ENCODE measurements at regions not wholly inside any gene's neighbourhood (a gene's known extent, or its start where the extent isn't known, plus 50 kb on each side); places are given as distances from the start of the nearest gene placed in this dataset.

- H3K4me2 ChIP-seq (ENCODE audit: low read length), result no peak overlapping the region
- TF ChIP-seq CTCF (IDR thresholded peaks at IDR 0.05; ENCODE audit: low read length) (no peak), EZH2 (IDR thresholded peaks at IDR 0.05; ENCODE audit: borderline replicate concordance, low read length) (no peak)
- H3K79me2 ChIP-seq (ENCODE audit: insufficient read depth, low read length), result no peaks in the 10 kb centered on the region
- H3K36me3 ChIP-seq (ENCODE audit: insufficient read depth, low read length), result no peaks in the 10 kb centered on the region
- no peak overlapping the region for H3K4me3 ChIP-seq (ENCODE audit: low read depth, low read length, poor library complexity, severe bottlenecking)
- no peaks in the 10 kb centered on the region for H3K9me3 ChIP-seq (ENCODE audit: low read length)
- H2AFZ ChIP-seq (ENCODE audit: low read length), result no peak overlapping the region
- no peaks in the 10 kb centered on the region for H3K4me1 ChIP-seq (ENCODE audit: insufficient read depth, low read length, severe bottlenecking)
- H4K20me1 ChIP-seq (ENCODE audit: insufficient read depth, low read length), result no peaks in the 10 kb centered on the region
- no peak overlapping the region for H3K9ac ChIP-seq (ENCODE audit: low read length)
- H3F3A ChIP-seq (ENCODE audit: insufficient read depth, low read length), result no peaks in the 10 kb centered on the region
- no peak overlapping the region for H3K27ac ChIP-seq (ENCODE audit: low read depth, low read length, poor library complexity, severe bottlenecking)
- no peaks in the 10 kb centered on the region for H3K9me2 ChIP-seq (ENCODE audit: low read depth, low read length)
- H3K27me3 ChIP-seq (ENCODE audit: insufficient read depth, low read length), result no peaks in the 10 kb centered on the region
Measured at GRCh38 chr10:128489324-128490247, 363.4 kb upstream of the MKI67 start.

- H3F3A ChIP-seq (ENCODE audit: insufficient read depth, low read length), result no peaks in the 10 kb centered on the region
- no peaks in the 10 kb centered on the region for H3K79me2 ChIP-seq (ENCODE audit: insufficient read depth, low read length)
- H3K27ac ChIP-seq (ENCODE audit: low read depth, low read length, poor library complexity, severe bottlenecking), result no peak overlapping the region
- H3K36me3 ChIP-seq (ENCODE audit: insufficient read depth, low read length), result no peaks in the 10 kb centered on the region
- no peaks in the 10 kb centered on the region for H3K9me2 ChIP-seq (ENCODE audit: low read depth, low read length)
- no peaks in the 10 kb centered on the region for H3K9me3 ChIP-seq (ENCODE audit: low read length)
- no peak for TF ChIP-seq CTCF (IDR thresholded peaks at IDR 0.05; ENCODE audit: low read length)
- no peak for TF ChIP-seq EZH2 (IDR thresholded peaks at IDR 0.05; ENCODE audit: borderline replicate concordance, low read length)
- no peak overlapping the region for H2AFZ ChIP-seq (ENCODE audit: low read length)
- no peak overlapping the region for H3K9ac ChIP-seq (ENCODE audit: low read length)
- H3K4me2 ChIP-seq (ENCODE audit: low read length), result no peak overlapping the region
- no peak overlapping the region for H3K4me3 ChIP-seq (ENCODE audit: low read depth, low read length, poor library complexity, severe bottlenecking)
- H3K4me1 ChIP-seq (ENCODE audit: insufficient read depth, low read length, severe bottlenecking), result no peaks in the 10 kb centered on the region
- no peaks in the 10 kb centered on the region for H4K20me1 ChIP-seq (ENCODE audit: insufficient read depth, low read length)
- no peaks in the 10 kb centered on the region for H3K27me3 ChIP-seq (ENCODE audit: insufficient read depth, low read length)
Measured at GRCh38 chr10:128491686-128492085, 365.5 kb upstream of the MKI67 start.

- Histone ChIP-seq H3K36me3 (ENCODE audit: insufficient read depth, low read length) (no peaks in the 10 kb centered on the region), H3K27me3 (ENCODE audit: insufficient read depth, low read length) (no peaks in the 10 kb centered on the region; the same call in 1 of the 2 replicates), H3F3A (ENCODE audit: insufficient read depth, low read length) (no peaks in the 10 kb centered on the region), H4K20me1 (ENCODE audit: insufficient read depth, low read length) (no peaks in the 10 kb centered on the region), H2AFZ (ENCODE audit: low read length) (no peak overlapping the region), H3K27ac (ENCODE audit: low read depth, low read length, poor library complexity, severe bottlenecking) (no peak overlapping the region), H3K9me3 (ENCODE audit: low read length) (no peaks in the 10 kb centered on the region), H3K9me2 (ENCODE audit: low read depth, low read length) (no peaks in the 10 kb centered on the region), H3K79me2 (ENCODE audit: insufficient read depth, low read length) (no peaks in the 10 kb centered on the region), H3K9ac (ENCODE audit: low read length) (no peak overlapping the region), H3K4me2 (ENCODE audit: low read length) (no peak overlapping the region), H3K4me3 (ENCODE audit: low read depth, low read length, poor library complexity, severe bottlenecking) (no peak overlapping the region), H3K4me1 (ENCODE audit: insufficient read depth, low read length, severe bottlenecking) (no peaks in the 10 kb centered on the region)
- no peak for TF ChIP-seq CTCF (IDR thresholded peaks at IDR 0.05; ENCODE audit: low read length)
- no peak for TF ChIP-seq EZH2 (IDR thresholded peaks at IDR 0.05; ENCODE audit: borderline replicate concordance, low read length)
Measured at GRCh38 chr10:128493811-128494210, 367.6 kb upstream of the MKI67 start.
